Pulmonary artery endothelial cell (primary cell): ENCODE measurements at regions not wholly inside any gene's neighbourhood (a gene's known extent, or its start where the extent isn't known, plus 50 kb on each side); places are given as distances from the start of the nearest gene placed in this dataset.

Source experiments
- DNase-seq: peaks from one replicate; pipeline ENCODE4 v3.0.0-alpha.2; 2011; ENCODE audit warnings: low read depth, low spot score

GRCh38 chr11:70535191-70535971, 137.1 kb downstream of the CTTN start:
- no peak for DNase-seq

- DNase-seq, result no peak
Observed at GRCh38 chr11:70536051-70536877, 137.9 kb downstream of the CTTN start.

DNA sequence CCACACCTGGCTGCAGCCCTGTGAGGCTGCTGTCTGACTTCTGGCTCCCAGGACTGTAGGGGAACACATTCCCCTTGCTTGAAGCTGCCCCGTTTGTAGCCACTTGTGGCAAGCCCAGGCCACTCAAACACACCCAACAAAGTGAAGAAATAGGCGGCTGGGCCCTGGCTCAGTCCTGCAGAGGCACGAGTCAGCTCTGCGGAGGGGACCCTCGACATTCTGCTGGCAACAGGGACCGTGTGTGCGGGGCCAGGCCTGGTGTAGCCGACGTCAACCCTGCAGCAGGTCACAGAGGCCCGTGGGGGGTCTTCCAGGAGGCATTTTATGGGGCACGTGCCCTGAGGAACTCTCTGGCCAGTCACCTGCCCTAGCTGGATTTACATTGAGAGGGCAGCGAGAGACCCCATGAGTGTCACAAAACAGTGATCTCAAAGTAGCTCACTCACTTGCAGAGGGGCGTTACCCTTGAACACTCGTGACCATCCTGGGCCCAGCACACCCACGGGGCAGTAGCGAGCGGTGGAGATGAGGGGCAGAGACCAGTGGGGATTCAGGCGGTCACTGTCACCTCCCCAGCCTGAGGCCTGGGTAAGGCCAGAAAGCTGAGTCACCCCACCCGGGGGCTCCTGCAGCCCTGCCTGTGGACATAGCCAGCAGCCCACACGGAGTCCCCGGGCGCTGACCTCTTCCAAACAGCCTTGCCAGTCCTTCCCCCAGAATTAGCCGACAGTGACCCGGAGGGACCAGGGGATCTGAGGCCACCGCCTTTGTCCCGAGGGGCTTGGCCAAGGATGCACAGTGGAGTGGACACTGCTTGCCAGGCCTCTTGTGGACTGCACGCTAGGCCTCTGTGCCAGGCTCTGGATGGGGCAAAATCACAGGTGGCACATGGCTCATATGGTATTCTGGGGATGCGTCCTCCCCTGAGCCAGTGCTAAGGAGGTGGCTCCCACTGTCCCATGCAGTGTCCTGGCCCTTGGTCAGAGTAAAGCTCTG, 139.5 kb downstream of the CTTN start:
- no peak for DNase-seq

DNA sequence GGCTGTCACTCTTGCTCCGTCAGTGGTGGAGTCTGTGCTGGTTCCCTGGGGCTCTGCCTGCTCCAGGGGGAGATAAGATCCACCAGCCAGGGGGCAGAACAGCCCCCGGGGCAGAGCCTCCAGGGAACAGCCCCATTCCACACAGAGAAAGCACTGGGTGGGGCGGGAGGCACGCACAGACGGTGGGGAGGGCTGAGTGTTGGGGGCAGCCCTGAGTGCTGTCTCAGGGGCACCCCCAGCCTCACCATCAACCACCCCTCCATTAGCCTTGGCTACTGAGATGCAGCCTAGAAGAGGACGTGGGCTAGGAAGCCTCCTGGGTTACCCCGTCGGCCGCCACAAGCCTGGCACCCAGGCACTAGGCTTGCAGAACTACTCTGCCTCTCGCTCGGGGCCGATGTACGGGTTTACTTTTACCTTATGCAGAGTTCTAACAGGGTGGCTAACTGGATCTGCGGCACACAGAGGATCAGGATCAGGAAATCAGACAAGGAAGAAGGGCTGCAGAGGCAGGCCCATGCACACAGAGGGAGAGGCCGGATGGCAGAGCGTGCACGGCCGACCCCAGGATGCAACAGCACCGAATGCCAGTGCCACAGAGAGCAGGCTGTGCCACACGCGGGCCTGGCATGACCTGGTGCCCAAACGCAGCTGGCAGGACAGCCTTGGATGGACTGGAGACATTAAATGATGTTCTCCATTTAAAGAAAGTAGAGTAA, 140.5 kb downstream of the CTTN start:
- DNase-seq, result no peak

- no peak for DNase-seq
Observed at GRCh38 chr11:70539360-70540095, 141.2 kb downstream of the CTTN start.

- DNase-seq, result no peak
Observed at GRCh38 chr11:70540196-70540595, 141.9 kb downstream of the CTTN start.

DNA sequence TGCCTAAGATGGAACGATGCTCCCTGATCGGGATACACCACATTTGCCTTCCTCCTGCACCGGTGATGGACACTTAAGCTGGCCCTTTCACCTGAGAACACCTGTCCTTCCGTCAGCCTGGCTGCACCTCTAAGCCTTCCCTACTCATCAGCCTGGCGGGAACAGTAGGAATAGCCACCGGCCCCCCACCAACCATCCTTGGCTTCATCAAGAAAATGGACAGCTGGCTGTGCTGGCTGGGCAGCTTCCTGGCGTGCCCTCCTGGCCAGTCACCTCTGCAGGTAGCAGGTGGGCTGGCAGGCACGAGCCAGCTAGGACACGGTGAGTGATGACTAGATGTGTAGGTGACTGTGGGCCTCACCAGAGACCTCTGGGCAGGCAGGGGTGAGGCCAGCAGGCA, 142.8 kb downstream of the CTTN start:
- no peak for DNase-seq

DNA sequence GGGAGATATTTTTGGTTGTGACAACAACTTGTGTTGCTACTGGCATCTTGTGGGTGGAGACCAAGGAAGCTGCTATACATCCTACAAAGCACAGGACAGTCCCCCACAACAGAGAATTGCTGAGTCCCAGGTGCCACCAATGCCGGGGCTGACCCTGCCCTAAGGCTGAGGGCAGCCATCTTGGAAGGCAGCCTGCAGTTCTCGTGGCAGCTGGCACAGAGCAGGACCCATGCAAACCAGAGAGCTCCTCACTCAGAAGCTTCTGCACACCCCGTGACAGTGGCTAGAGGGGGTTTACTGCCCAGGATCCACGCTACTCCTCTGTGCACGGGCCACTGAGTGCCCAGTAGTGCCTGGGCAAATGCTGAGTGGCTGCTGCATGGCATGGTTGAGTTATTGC, 143.4 kb downstream of the CTTN start:
- no peak for DNase-seq

- no peak for DNase-seq
Observed at GRCh38 chr11:70542406-70542805, 144.1 kb downstream of the CTTN start.

DNA sequence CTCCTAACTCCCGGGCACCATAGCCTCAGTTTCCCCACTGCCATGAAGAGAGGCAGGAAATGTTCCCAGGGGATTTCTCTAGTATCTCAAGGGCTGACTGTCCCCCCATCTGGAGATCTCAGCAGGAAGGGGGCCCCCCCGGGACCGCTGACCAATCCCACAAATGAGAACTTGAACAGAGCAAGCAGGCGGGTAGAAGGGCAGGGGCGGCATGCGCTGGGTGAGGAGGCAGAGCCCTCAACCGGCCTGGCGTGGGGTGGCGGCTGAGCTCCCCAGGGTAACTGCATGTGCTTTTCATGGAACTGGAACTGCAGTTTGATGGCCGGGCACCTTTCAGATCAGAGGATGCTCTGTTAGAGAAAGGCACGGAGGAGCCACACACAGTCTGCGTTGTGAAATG, 144.5 kb downstream of the CTTN start:
- no peak for DNase-seq

DNA sequence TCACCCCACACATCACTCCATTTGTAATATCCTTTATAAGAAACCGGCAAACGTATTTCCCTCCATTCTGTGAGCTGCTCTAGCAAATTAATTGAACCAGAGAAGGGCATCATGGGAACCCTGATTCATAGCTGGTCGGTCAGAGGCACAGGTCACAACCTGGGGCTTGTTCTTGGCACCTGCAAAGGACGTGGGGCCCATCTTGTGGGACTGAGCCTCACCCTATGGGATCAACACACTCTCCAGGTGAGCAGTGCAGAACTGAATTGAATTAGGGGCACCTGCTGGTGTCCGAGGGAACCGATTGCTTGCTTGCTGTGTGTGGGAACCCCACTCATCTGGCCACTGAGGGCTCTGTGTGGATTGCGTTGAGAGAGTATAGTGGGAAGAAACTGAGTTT, 145.3 kb downstream of the CTTN start:
- no peak for DNase-seq

- DNase-seq, result no peak
Observed at GRCh38 chr11:70544067-70544773, 145.9 kb downstream of the CTTN start.

- no peak for DNase-seq
Observed at GRCh38 chr11:70544774-70545609, 146.7 kb downstream of the CTTN start.

DNA sequence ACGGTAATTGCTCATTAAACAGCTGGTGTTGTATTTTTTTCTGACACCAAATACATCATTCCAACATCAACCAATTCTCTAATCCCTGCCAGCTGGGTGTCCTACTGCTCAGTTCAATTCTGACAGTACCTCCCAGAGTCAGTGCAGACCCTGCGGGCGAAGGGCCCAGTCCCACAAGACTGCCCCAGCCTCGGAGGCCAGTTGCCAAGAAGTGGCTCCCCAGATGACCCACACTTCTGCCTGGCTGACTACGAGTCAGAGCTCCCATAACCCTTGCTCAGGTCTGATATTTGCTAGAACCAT, 147.2 kb downstream of the CTTN start:
- DNase-seq, result no peak

GRCh38 chr11:70546191-70546940, 148.0 kb downstream of the CTTN start:
- no peak for DNase-seq

GRCh38 chr11:70547386-70547785, 149.1 kb downstream of the CTTN start:
- no peak for DNase-seq

- DNase-seq, result no peak
Observed at GRCh38 chr11:70547821-70548670, 149.7 kb downstream of the CTTN start.
